Right atrium auricular region (tissue), 2 donors: ENCODE measurements at regions not wholly inside any gene's neighbourhood (a gene's known extent, or its start where the extent isn't known, plus 50 kb on each side); places are given as distances from the start of the nearest gene placed in this dataset.

Experiments used
- DNase-seq: peaks from one replicate; pipeline ENCODE4 v3.0.0-alpha.2; 2019; ENCODE audit warnings: low spot score
- H3K27ac ChIP-seq, 2 donors: fragments of 200-600 bp; sonication (generic); 1 replicate in 1 of 2; 2 replicates in 1 of 2; pipeline ENCODE4 v1.5.1; 2016 to 2019
- H3K27me3 ChIP-seq, 2 donors: fragments of 200-600 bp; sonication (generic); one replicate each; pipeline versions ENCODE4 v1.5.1 to v1.6.0; 2017 to 2019
- H3K36me3 ChIP-seq: fragments of 200-600 bp; sonication (generic); one replicate; pipeline ENCODE4 v1.5.1; 2016
- H3K4me1 ChIP-seq, 2 donors: fragments of 200-600 bp; sonication (generic); one replicate each; pipeline versions ENCODE4 v1.5.1 to v1.6.0; 2017 to 2019
- H3K4me3 ChIP-seq, 2 donors: fragments of 200-600 bp; sonication (generic); 1 replicate in 1 of 2; 2 replicates in 1 of 2; pipeline ENCODE4 v1.5.1; 2017 to 2019; ENCODE audit warnings: mild to moderate bottlenecking in 1 of 2, moderate library complexity in 1 of 2
- H3K9me3 ChIP-seq, 2 donors: fragments of 200-600 bp; sonication (generic); one replicate each; pipeline ENCODE4 v1.5.1; 2019
- TF ChIP-seq, protein P1 (sequence below), 2 donors: fragments of 200-600 bp; sonication (generic); IDR thresholded peaks; one replicate each; pipeline ENCODE4 v1.5.1; 2019; ENCODE audit warnings: antibody characterized with exemption in 2 of 2

DNA sequence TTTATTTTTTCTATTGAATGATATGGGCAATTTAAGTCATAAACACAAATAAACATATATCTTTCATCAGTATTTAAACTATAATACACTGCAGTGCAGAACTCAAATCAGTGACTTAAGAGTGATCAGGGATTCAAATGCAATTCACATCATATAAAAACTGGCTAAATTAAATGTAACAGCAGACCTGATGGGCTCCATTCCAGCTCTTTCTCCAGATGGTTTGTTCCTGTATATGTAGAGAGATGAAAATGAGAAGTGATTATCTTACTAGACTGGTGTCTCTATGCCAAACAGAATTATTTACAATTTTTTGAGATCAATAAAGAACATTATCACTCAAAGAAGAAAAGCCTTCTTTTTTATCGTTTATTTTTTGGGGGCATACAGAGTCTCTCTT, 568.8 kb upstream of the ADARB2 start:
- Histone ChIP-seq H3K27me3 (no peaks in the 10 kb centered on the region), H3K4me3 (no peak overlapping the region), H3K9me3 (no peaks in the 10 kb centered on the region), H3K36me3 (no peaks in the 10 kb centered on the region), H3K4me1 (no peaks in the 10 kb centered on the region), H3K27ac (no peak overlapping the region)
- TF ChIP-seq, protein P1, sequence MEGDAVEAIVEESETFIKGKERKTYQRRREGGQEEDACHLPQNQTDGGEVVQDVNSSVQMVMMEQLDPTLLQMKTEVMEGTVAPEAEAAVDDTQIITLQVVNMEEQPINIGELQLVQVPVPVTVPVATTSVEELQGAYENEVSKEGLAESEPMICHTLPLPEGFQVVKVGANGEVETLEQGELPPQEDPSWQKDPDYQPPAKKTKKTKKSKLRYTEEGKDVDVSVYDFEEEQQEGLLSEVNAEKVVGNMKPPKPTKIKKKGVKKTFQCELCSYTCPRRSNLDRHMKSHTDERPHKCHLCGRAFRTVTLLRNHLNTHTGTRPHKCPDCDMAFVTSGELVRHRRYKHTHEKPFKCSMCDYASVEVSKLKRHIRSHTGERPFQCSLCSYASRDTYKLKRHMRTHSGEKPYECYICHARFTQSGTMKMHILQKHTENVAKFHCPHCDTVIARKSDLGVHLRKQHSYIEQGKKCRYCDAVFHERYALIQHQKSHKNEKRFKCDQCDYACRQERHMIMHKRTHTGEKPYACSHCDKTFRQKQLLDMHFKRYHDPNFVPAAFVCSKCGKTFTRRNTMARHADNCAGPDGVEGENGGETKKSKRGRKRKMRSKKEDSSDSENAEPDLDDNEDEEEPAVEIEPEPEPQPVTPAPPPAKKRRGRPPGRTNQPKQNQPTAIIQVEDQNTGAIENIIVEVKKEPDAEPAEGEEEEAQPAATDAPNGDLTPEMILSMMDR (IDR thresholded peaks at IDR 0.05): no peak
- DNase-seq: no peak

DNA sequence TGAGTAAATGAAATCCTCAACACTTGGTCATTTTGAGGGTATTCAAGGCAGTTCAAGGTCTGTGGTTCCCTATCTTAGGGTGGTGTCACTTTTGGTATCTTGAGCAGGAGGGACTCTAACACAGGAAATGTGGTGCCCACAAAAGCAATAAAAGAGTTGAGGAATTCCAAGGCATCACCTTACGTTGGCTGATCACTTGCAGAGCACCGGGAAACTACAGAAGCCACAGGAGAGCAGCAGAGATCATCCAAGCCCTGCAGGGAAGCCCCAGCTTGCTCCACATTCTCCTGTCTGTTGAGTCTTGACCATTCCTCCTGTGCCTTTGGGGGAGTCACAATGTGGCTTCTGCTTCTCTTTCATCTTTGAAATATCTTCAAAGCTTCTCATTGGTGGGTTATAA, 565.8 kb upstream of the ADARB2 start:
- Histone ChIP-seq H3K4me3 (no peak overlapping the region), H3K4me1 (no peaks in the 10 kb centered on the region), H3K27me3 (no peaks in the 10 kb centered on the region), H3K9me3 (no peaks in the 10 kb centered on the region), H3K27ac (no peak overlapping the region), H3K36me3 (no peaks in the 10 kb centered on the region)
- TF ChIP-seq, protein P1 (IDR thresholded peaks at IDR 0.05): no peak
- no peak for DNase-seq

DNA sequence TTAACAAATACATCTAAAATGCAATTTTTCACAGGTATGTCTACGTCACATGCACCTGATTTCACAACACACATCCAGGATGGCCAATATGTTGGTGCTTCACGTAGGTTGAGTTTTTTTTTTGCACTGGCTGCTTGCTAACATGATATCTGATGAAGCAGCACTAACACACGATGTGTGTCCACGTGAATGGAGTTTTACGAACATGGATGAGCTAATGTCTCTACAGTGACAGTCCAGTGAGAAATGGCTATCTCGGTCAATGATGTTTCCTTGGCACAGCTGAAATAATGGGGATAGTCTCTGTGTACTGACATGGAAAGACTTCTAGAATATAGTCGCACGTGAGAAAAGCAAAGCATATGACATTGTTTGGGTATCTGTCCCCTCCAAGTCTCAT, 563.9 kb upstream of the ADARB2 start:
- H3K9me3 ChIP-seq: no peaks in the 10 kb centered on the region
- no peaks in the 10 kb centered on the region for H3K36me3 ChIP-seq
- no peaks in the 10 kb centered on the region for H3K4me1 ChIP-seq
- no peak overlapping the region for H3K27ac ChIP-seq
- H3K27me3 ChIP-seq: no peaks in the 10 kb centered on the region
- TF ChIP-seq, protein P1 (IDR thresholded peaks at IDR 0.05): no peak
- no peak for DNase-seq
- no peak overlapping the region for H3K4me3 ChIP-seq

DNA sequence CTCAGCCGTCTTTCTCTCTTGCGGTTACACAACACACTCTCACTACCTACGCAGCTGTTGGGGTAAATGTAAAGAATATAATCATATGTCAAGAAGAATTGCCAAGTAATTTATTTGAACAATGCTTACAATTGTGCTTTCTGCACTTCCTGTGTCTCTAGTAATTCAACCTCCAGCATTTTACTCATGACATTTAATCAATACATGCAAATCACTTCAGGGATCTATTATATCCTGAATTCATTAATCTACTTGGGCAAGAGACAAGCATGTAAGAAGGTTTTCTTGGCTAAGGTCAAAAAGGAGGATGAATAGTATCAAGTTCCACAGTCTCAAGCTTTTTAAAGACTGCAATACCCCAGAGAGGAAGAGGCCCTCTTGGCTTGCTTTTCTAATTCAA, 562.9 kb upstream of the ADARB2 start:
- Histone ChIP-seq H3K9me3 (no peaks in the 10 kb centered on the region), H3K36me3 (no peaks in the 10 kb centered on the region), H3K27ac (no peak overlapping the region), H3K4me3 (no peak overlapping the region), H3K4me1 (no peaks in the 10 kb centered on the region), H3K27me3 (no peaks in the 10 kb centered on the region)
- DNase-seq: no peak
- TF ChIP-seq, protein P1 (IDR thresholded peaks at IDR 0.05): no peak

DNA sequence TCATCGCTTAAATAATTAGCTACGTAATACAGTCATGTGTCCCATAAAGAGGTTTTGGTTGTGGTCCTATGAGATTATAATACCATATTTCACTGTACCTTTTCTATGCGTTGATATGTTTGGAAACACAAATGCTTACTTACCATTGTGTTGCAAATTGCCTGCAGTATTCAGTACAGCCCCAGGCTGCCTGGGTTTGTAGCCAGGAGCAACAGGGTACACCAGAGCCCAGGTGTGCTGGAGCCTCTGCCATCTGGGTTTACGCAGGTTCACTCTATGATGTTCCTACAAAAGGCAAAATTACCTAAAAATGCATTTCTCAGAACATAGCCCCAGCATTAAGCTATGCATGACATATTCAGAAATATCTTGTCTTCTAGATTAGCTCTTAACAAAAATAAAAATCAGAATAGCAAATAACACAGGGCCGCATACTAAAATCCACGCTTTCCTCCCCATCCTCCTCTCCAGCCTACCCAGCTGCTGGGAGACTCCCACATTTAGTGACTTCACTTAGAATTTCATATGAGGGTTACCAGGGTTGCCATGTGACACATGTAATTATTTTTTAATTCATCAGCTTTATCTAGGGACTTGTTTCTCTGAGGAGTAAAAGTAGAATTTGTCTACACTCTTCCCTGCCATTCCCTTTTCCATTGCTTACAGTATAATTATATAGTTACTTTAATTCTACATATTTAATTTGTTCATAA, 559.0 kb upstream of the ADARB2 start:
- no peak overlapping the region for H3K27ac ChIP-seq
- no peaks in the 10 kb centered on the region for H3K9me3 ChIP-seq
- H3K4me1 ChIP-seq: no peaks in the 10 kb centered on the region
- no peak for DNase-seq
- H3K27me3 ChIP-seq: no peaks in the 10 kb centered on the region
- H3K36me3 ChIP-seq: no peaks in the 10 kb centered on the region
- TF ChIP-seq, protein P1 (IDR thresholded peaks at IDR 0.05): no peak
- H3K4me3 ChIP-seq: no peak overlapping the region

DNA sequence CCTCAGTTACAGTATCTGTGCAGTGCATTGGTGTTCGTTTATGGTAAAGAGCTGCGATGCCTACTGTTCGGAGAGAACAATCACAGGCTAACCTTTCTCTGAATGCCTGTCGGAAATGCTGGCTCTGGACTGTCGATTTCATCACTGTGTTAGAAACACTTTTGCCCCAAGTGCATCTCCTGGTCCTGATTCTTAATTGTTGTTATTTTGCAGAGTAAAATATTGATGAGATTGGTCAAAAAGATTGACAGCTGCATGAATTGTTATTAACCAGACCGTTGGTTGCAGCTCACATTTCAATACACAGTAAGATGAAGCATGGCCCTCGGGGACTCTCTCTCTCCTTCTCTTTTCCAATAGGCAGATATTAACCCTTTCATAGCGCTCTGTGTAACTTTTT, 557.4 kb upstream of the ADARB2 start:
- no peaks in the 10 kb centered on the region for H3K4me1 ChIP-seq
- DNase-seq: no peak
- H3K36me3 ChIP-seq: no peaks in the 10 kb centered on the region
- no peak overlapping the region for H3K4me3 ChIP-seq
- no peak overlapping the region for H3K27ac ChIP-seq
- no peaks in the 10 kb centered on the region for H3K27me3 ChIP-seq
- TF ChIP-seq, protein P1 (IDR thresholded peaks at IDR 0.05): no peak
- H3K9me3 ChIP-seq: no peaks in the 10 kb centered on the region
